WTC11 (cell line): ENCODE measurements at regions not wholly inside any gene's neighbourhood (a gene's known extent, or its start where the extent isn't known, plus 50 kb on each side); places are given as distances from the start of the nearest gene placed in this dataset.

Source experiments
- ATAC-seq: fragments of 200-7000 bp; cut with Tn5 transposase; 2 replicates; pipeline ENCODE4 v1.10.0; 2021; ENCODE audit warnings: mild to moderate bottlenecking, moderate library complexity
- CTCF ChIA-PET: fragments of 300-600 bp; sonication (Branson Sonifier 250); formaldehyde crosslinking; loops from one replicate; lab custom pipeline; 2021; ENCODE audit warnings: antibody characterized with exemption; lab: Charles Lee
- POLR2A ChIA-PET: fragments of 350-600 bp; sonication (Branson Sonifier 250); formaldehyde crosslinking; loops from one replicate; lab custom pipeline; 2021; ENCODE audit warnings: antibody characterized with exemption; lab: Charles Lee
- DNase-seq: peaks from one replicate; pipeline ENCODE4 v3.0.0; 2021; ENCODE audit warnings: low spot score
- H3K27ac Mint-ChIP-seq: 2 replicates; pipeline ENCODE4 v1.8.0; 2021; ENCODE audit warnings: mixed read lengths
- H3K27me3 Mint-ChIP-seq: 2 replicates; pipeline ENCODE4 v1.8.0; 2021; ENCODE audit warnings: low read depth, mild to moderate bottlenecking, moderate library complexity, mixed read lengths
- H3K36me3 Mint-ChIP-seq: 2 replicates; pipeline ENCODE4 v1.8.0; 2021; ENCODE audit warnings: mixed read lengths
- H3K4me1 Mint-ChIP-seq: 2 replicates; pipeline ENCODE4 v1.8.0; 2022; ENCODE audit warnings: mixed read lengths
- H3K4me3 Mint-ChIP-seq: 2 replicates; pipeline ENCODE4 v1.8.0; 2021; ENCODE audit warnings: mild to moderate bottlenecking, moderate library complexity, mixed read lengths
- H3K9me3 Mint-ChIP-seq: 2 replicates; pipeline ENCODE4 v1.8.0; 2021; ENCODE audit warnings: mixed read lengths
- CDX4 ChIP-seq: fragments of 250-450 bp; sonication (Bioruptor Pico); IDR thresholded peaks from 2 replicates; pipeline ENCODE4 v1.9.0; 2021; ENCODE audit warnings: moderate library complexity, mild to moderate bottlenecking, inconsistent platforms, borderline replicate concordance
- CREM ChIP-seq: sonication (generic); formaldehyde crosslinking; IDR thresholded peaks from 2 replicates; pipeline ENCODE4 v1.8.1; 2022; ENCODE audit warnings: mild to moderate bottlenecking, missing genetic modification reagents, moderate library complexity
- E2F5 ChIP-seq: sonication (generic); formaldehyde crosslinking; IDR thresholded peaks from 2 replicates; pipeline ENCODE4 v1.8.1; 2022; ENCODE audit warnings: mild to moderate bottlenecking, moderate library complexity, missing genetic modification reagents
- ERG ChIP-seq: fragments of 250-450 bp; sonication (Bioruptor Pico); IDR thresholded peaks from 2 replicates; pipeline ENCODE4 v1.8.0; 2021; ENCODE audit warnings: mild to moderate bottlenecking
- FOXK1 ChIP-seq: sonication (generic); formaldehyde crosslinking; IDR thresholded peaks from 2 replicates; pipeline ENCODE4 v1.8.0; 2022; ENCODE audit warnings: mild to moderate bottlenecking, moderate library complexity, missing genetic modification reagents
- GTF2I ChIP-seq: fragments of 250-450 bp; sonication (Bioruptor Pico); conservative IDR thresholded peaks from 2 replicates; pipeline ENCODE4 v1.4.0; 2021; ENCODE audit warnings: mild to moderate bottlenecking
- IRF1 ChIP-seq: sonication (generic); formaldehyde crosslinking; IDR thresholded peaks from 2 replicates; pipeline ENCODE4 v1.8.0; 2023; ENCODE audit warnings: missing genetic modification reagents
- JUN ChIP-seq: sonication (generic); formaldehyde crosslinking; IDR thresholded peaks from 2 replicates; pipeline ENCODE4 v1.8.0; 2023; ENCODE audit warnings: mild to moderate bottlenecking, missing genetic modification reagents
- NFYB ChIP-seq: sonication (generic); formaldehyde crosslinking; conservative IDR thresholded peaks from 2 replicates; pipeline ENCODE4 v1.8.0; 2022; ENCODE audit warnings: low read depth, missing genetic modification reagents
- NR1H2 ChIP-seq: sonication (generic); formaldehyde crosslinking; IDR thresholded peaks from 2 replicates; pipeline ENCODE4 v1.9.0; 2021; ENCODE audit warnings: mild to moderate bottlenecking, moderate library complexity, missing genetic modification reagents
- NR2C2 ChIP-seq: sonication (generic); formaldehyde crosslinking; IDR thresholded peaks from 2 replicates; pipeline ENCODE4 v1.8.0; 2022; ENCODE audit warnings: mild to moderate bottlenecking, missing genetic modification reagents
- PRDM15 ChIP-seq: sonication (generic); formaldehyde crosslinking; IDR thresholded peaks from 2 replicates; pipeline ENCODE4 v1.8.0; 2022; ENCODE audit warnings: missing genetic modification reagents
- PRRX2 ChIP-seq: fragments of 250-450 bp; sonication (Bioruptor Pico); IDR thresholded peaks from 2 replicates; pipeline ENCODE4 v1.8.0; 2021; ENCODE audit warnings: mild to moderate bottlenecking
- RELA ChIP-seq: sonication (generic); formaldehyde crosslinking; IDR thresholded peaks from 2 replicates; pipeline ENCODE4 v1.8.1; 2022; ENCODE audit warnings: missing genetic modification reagents, mild to moderate bottlenecking, borderline replicate concordance
- RORB ChIP-seq: fragments of 250-450 bp; sonication (Bioruptor Pico); IDR thresholded peaks from 2 replicates; pipeline ENCODE4 v1.9.0; 2021; ENCODE audit warnings: mild to moderate bottlenecking
- SOX15 ChIP-seq: fragments of 250-450 bp; sonication (Bioruptor Pico); IDR thresholded peaks from 2 replicates; pipeline ENCODE4 v1.9.0; 2021; ENCODE audit warnings: mild to moderate bottlenecking
- TEAD1 ChIP-seq: sonication (generic); formaldehyde crosslinking; IDR thresholded peaks from 2 replicates; pipeline ENCODE4 v1.8.0; 2022; ENCODE audit warnings: mild to moderate bottlenecking, missing genetic modification reagents
- ZNF425 ChIP-seq: fragments of 250-450 bp; sonication (Bioruptor Pico); conservative IDR thresholded peaks from 2 replicates; pipeline ENCODE4 v1.9.0; 2021; ENCODE audit warnings: mild to moderate bottlenecking

- Mint-ChIP-seq H3K4me3 (no peak overlapping the region), H3K4me1 (peaks cover 20% of the 10 kb centered on the region), H3K27me3 (no peaks in the 10 kb centered on the region), H3K27ac (no peak overlapping the region)
- POLR2A ChIA-PET = no interaction called here
- no peak for TF ChIP-seq NR2C2
- TF ChIP-seq PRRX2 (CRISPR knock-in tag) = no peak
- TF ChIP-seq NR1H2 (CRISPR knock-in tag) = no peak
- no peak for TF ChIP-seq NFYB (CRISPR knock-in tag)
- no peak for TF ChIP-seq GTF2I
- no peak for TF ChIP-seq ERG (CRISPR knock-in tag)
- TF ChIP-seq CREM (CRISPR knock-in tag) = no peak
- no peak for TF ChIP-seq IRF1 (CRISPR knock-in tag)
- no peak for TF ChIP-seq E2F5 (CRISPR knock-in tag)
- TF ChIP-seq SOX15 (CRISPR knock-in tag) = no peak
- no peak for TF ChIP-seq FOXK1 (CRISPR knock-in tag)
- TF ChIP-seq ZNF425 (CRISPR knock-in tag) = no peak
- TF ChIP-seq RELA (CRISPR knock-in tag) = no peak
- no peak for TF ChIP-seq TEAD1 (CRISPR knock-in tag)
- TF ChIP-seq PRDM15 (CRISPR knock-in tag) = no peak
- no peak for TF ChIP-seq CDX4 (CRISPR knock-in tag)
- no peak for TF ChIP-seq RORB (CRISPR knock-in tag)
- TF ChIP-seq JUN (CRISPR knock-in tag) = no peak
- TF ChIP-seq, all 79 proteins: peak for 0
- Mint-ChIP-seq H3K9me3 (no peaks in the 10 kb centered on the region), H3K36me3 (no peaks in the 10 kb centered on the region)
- CTCF ChIA-PET = interaction anchor here (1.2 to 2.7 kb wide), 5 partner anchors 12 to 57 kb away, joined by 4 to 14 read pairs (median 8); no protein-coding TSS in a partner anchor
- DNase-seq = no peak
- peak; percentile 81 for ATAC-seq
These were observed 219.0 kb downstream of the CCNG2 start for GRCh38 chr4:77375866-77376607.
